ENCODE measurements at regions not wholly inside any gene's neighbourhood (a gene's known extent, or its start where the extent isn't known, plus 50 kb on each side); places are given as distances from the start of the nearest gene placed in this dataset.
"Not testable (repeated sequence)": the region's sequence is repeated elsewhere in the genome, so short reads cannot be mapped to it uniquely, and the experiment has no call there.

- H3K4me1 ChIP-seq (ENCODE audit: control insufficient read depth, insufficient read depth, low read length); H3K36me3 ChIP-seq (ENCODE audit: control insufficient read depth in 2 of 2, insufficient read depth in 2 of 2, low read length in 2 of 2); H3K27ac ChIP-seq (ENCODE audit: low read length); H3K9ac ChIP-seq (ENCODE audit: low read length in 2 of 2); H3K9me3 ChIP-seq (ENCODE audit: control insufficient read depth in 2 of 2, low read length in 2 of 2); H3K4me3 ChIP-seq (ENCODE audit: low read length in 2 of 2): not testable (repeated sequence)
- peaks cover 6 to 13% of the 10 kb centered on the region in 2 donors for H3K27me3 ChIP-seq (ENCODE audit: control insufficient read depth in 1 of 2, insufficient read depth in 2 of 2, low read length in 2 of 2)
Observed at GRCh38 chr19:29886106-29886505, 55.9 kb upstream of the URI1 start.

DNA sequence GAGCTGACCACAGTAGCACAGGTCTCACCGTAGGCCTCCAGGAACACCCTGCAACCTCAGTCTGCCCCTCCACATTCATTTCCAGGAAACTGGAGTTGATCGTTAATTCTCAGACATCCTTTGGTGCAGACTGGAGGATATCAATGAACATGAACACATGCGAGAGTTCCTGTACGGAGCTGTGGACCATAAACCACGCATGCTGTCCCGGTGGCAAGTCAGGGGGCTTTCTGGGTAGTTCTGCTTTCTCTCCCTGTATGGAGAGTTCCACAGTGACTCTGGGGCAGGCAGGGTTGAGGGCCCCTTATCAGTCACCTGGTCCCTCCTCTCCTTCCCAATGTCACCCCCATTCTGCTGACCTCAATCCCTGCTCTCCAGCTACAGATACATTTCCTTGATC is 55.5 kb upstream of the URI1 start:
- H3K36me3 ChIP-seq (ENCODE audit: control insufficient read depth in 2 of 2, insufficient read depth in 2 of 2, low read length in 2 of 2), result no peaks in the 10 kb centered on the region
- no peak overlapping the region for H3K9ac ChIP-seq (ENCODE audit: low read length in 2 of 2)
- no peaks in the 10 kb centered on the region for H3K4me1 ChIP-seq (ENCODE audit: control insufficient read depth, insufficient read depth, low read length)
- no peak overlapping the region for H3K27ac ChIP-seq (ENCODE audit: low read length)
- H3K27me3 ChIP-seq (ENCODE audit: control insufficient read depth in 1 of 2, insufficient read depth in 2 of 2, low read length in 2 of 2), result peaks cover 6 to 9% of the 10 kb centered on the region in 2 donors
- H3K9me3 ChIP-seq (ENCODE audit: control insufficient read depth in 2 of 2, low read length in 2 of 2), result no peaks in the 10 kb centered on the region
- H3K4me3 ChIP-seq (ENCODE audit: low read length in 2 of 2), result no peak overlapping the region

- Histone ChIP-seq H3K27me3 (ENCODE audit: control insufficient read depth in 1 of 2, insufficient read depth in 2 of 2, low read length in 2 of 2) (peaks cover 6 to 7% of the 10 kb centered on the region in 2 donors), H3K4me1 (ENCODE audit: control insufficient read depth, insufficient read depth, low read length) (no peaks in the 10 kb centered on the region), H3K27ac (ENCODE audit: low read length) (no peak overlapping the region), H3K36me3 (ENCODE audit: control insufficient read depth in 2 of 2, insufficient read depth in 2 of 2, low read length in 2 of 2) (no peaks in the 10 kb centered on the region), H3K9me3 (ENCODE audit: control insufficient read depth in 2 of 2, low read length in 2 of 2) (no peaks in the 10 kb centered on the region), H3K9ac (ENCODE audit: low read length in 2 of 2) (no peak overlapping the region), H3K4me3 (ENCODE audit: low read length in 2 of 2) (no peak overlapping the region)
Observed at GRCh38 chr19:29887442-29887855, 54.6 kb upstream of the URI1 start.

DNA sequence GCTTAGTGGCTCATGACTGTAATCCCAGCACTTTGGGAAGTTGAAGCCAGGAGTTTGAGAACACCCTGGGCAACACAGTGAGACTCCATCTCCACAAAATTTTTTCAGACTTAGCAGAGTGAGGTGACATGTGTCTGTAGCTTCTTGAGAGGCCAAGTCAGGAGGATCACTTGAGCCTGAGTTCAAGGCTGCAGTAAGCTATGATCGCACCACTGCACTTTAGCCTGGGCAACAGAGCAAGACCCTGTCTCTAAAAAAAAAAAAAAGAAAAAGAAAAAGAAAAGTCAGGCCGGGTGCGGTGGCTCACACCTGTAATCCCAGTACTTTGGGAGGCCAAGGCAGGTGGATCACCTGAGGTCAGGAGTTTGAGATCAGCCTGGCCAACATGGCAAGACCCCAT is 54.0 kb upstream of the URI1 start:
- H3K9me3 ChIP-seq (ENCODE audit: control insufficient read depth in 2 of 2, low read length in 2 of 2); H3K4me1 ChIP-seq (ENCODE audit: control insufficient read depth, insufficient read depth, low read length); H3K4me3 ChIP-seq (ENCODE audit: low read length in 2 of 2); H3K27me3 ChIP-seq (ENCODE audit: control insufficient read depth in 1 of 2, insufficient read depth in 2 of 2, low read length in 2 of 2); H3K36me3 ChIP-seq (ENCODE audit: control insufficient read depth in 2 of 2, insufficient read depth in 2 of 2, low read length in 2 of 2); H3K27ac ChIP-seq (ENCODE audit: low read length); H3K9ac ChIP-seq (ENCODE audit: low read length in 2 of 2): not testable (repeated sequence)

DNA sequence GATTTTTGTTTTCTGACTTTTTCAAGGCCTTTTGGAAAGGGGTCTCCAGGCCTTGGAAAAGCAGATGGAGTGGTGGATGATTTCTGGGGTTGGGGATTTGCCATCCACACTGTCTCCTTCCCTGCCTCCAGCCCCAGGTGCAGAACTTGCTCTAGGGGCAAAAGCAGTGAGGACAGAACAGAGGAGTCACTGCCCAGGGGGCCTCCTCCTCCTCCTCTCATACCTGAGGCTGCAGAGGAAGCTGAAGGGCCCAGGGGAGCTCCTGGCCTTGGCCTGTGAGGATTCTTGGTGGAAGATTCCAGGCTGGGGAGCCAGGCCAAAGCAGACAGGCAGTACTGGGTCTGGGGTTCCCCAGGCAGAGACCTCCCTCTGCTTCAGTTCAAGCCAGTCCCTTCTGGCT is 52.3 kb upstream of the URI1 start:
- Histone ChIP-seq H3K4me1 (ENCODE audit: control insufficient read depth, insufficient read depth, low read length) (no peaks in the 10 kb centered on the region), H3K27me3 (ENCODE audit: control insufficient read depth in 1 of 2, insufficient read depth in 2 of 2, low read length in 2 of 2) (peaks cover 2 to 3% of the 10 kb centered on the region in 2 donors), H3K4me3 (ENCODE audit: low read length in 2 of 2) (no peak overlapping the region), H3K9ac (ENCODE audit: low read length in 2 of 2) (no peak overlapping the region), H3K9me3 (ENCODE audit: control insufficient read depth in 2 of 2, low read length in 2 of 2) (no peaks in the 10 kb centered on the region), H3K36me3 (ENCODE audit: control insufficient read depth in 2 of 2, insufficient read depth in 2 of 2, low read length in 2 of 2) (no peaks in the 10 kb centered on the region), H3K27ac (ENCODE audit: low read length) (no peak overlapping the region)

- Histone ChIP-seq H3K27ac (ENCODE audit: low read length) (no peak overlapping the region), H3K9ac (ENCODE audit: low read length in 2 of 2) (no peak overlapping the region), H3K36me3 (ENCODE audit: control insufficient read depth in 2 of 2, insufficient read depth in 2 of 2, low read length in 2 of 2) (no peaks in the 10 kb centered on the region), H3K27me3 (ENCODE audit: control insufficient read depth in 1 of 2, insufficient read depth in 2 of 2, low read length in 2 of 2) (peaks cover 2 to 3% of the 10 kb centered on the region in 2 donors), H3K4me3 (ENCODE audit: low read length in 2 of 2) (no peak overlapping the region), H3K4me1 (ENCODE audit: control insufficient read depth, insufficient read depth, low read length) (no peaks in the 10 kb centered on the region), H3K9me3 (ENCODE audit: control insufficient read depth in 2 of 2, low read length in 2 of 2) (no peaks in the 10 kb centered on the region)
Observed at GRCh38 chr19:29890392-29890791, 51.6 kb upstream of the URI1 start.
